LNCAP (cell line): ENCODE measurements at regions not wholly inside any gene's neighbourhood (a gene's known extent, or its start where the extent isn't known, plus 50 kb on each side); places are given as distances from the start of the nearest gene placed in this dataset.

Experiments
- TF ChIP-seq, protein P1 (sequence below): fragments of 450-650 bp; IDR thresholded peaks from 2 replicates; pipeline ENCODE4 v1.5.1; 2017; ENCODE audit warnings: mild to moderate bottlenecking

DNA sequence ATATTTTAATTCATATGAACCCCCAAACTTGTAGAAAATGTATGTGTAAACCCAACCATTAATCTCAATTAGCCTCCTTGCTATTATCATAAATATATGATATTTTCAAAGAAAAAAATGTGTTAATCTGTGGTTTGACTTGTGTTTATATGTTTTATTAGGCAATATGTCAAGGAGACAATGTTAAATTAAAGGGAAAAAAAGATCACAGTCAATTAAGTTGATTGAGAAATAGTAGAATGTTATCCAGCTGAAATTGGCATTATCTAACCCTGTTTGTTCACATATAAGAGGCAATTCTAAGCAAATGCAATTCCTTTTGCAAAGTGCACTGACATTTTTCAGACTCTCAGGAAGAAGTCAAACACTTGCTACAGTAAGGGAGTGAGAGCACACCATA lies 745.3 kb downstream of the C12orf50 start:
- TF ChIP-seq, protein P1, sequence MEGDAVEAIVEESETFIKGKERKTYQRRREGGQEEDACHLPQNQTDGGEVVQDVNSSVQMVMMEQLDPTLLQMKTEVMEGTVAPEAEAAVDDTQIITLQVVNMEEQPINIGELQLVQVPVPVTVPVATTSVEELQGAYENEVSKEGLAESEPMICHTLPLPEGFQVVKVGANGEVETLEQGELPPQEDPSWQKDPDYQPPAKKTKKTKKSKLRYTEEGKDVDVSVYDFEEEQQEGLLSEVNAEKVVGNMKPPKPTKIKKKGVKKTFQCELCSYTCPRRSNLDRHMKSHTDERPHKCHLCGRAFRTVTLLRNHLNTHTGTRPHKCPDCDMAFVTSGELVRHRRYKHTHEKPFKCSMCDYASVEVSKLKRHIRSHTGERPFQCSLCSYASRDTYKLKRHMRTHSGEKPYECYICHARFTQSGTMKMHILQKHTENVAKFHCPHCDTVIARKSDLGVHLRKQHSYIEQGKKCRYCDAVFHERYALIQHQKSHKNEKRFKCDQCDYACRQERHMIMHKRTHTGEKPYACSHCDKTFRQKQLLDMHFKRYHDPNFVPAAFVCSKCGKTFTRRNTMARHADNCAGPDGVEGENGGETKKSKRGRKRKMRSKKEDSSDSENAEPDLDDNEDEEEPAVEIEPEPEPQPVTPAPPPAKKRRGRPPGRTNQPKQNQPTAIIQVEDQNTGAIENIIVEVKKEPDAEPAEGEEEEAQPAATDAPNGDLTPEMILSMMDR = no peak

GRCh38 chr12:87283111-87283510 lies 746.1 kb downstream of the C12orf50 start:
- TF ChIP-seq, protein P1 = no peak

DNA sequence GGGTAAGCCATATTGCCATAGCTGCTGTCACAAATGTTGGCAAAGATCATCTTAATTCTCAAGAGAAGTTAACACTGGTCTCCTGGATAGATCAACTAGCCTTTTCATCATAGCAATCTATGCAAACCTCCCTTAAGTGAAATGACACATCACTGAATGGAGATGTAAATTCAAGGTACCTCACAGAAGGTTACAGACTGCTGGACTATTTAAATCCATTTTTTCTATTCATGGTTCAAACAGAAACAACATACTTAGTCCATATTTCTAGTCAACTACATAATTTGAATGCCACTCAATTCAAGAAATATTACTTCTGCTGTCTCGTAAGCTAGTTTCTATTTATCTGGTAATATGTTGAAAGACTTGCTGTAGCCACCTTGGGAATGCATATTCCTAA lies 748.3 kb downstream of the C12orf50 start:
- TF ChIP-seq, protein P1 = no peak

DNA sequence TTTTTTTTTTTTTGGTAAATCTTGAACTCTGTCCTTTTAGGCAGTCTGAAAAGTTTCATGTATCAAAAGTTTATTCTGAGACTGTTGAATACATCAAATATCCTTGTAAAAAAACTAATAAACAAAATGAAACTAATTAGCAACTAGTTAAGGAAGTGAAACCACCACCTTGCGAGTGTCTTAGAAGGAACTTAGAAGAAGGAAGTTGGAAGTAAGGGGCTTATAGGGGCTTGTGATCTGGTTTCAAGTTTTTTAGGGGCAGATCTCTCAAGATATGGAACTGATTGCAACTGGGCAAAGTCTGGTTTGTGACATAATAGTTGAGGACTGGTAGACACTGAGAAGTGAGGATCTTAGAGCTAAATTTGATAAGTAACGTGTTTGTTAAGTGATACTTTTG lies 748.8 kb downstream of the C12orf50 start:
- TF ChIP-seq, protein P1 = no peak

DNA sequence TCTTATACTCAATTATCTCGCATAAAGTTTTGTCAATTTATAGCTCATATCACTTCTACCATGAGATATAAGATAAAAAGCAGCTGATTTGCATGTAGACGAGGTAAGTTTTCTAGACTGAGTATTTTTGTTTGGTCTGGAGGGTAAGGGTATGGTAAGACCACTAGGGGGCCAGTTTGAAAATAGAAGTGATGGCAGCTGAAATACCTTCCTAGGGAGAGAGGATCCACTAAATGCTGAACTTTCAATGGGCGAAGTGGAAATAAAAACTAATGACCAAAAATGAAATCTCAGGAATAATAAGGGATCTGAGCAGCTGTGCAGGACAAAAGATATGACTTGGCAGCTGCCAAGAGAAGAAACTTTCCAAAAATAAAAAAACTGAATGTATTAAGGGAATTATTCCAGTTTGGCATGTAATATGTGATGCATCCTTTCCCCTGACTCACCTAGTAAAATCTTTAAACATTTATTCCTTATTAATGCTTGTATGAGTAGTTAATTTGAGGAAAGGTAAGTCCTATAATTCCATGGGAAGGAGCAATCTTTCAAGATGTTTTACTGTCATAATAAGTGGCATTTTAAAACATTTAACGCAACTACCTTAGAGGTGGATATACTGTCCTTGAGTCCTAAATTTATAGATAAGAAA lies 754.5 kb downstream of the C12orf50 start:
- TF ChIP-seq, protein P1 = peak; percentile 50

DNA sequence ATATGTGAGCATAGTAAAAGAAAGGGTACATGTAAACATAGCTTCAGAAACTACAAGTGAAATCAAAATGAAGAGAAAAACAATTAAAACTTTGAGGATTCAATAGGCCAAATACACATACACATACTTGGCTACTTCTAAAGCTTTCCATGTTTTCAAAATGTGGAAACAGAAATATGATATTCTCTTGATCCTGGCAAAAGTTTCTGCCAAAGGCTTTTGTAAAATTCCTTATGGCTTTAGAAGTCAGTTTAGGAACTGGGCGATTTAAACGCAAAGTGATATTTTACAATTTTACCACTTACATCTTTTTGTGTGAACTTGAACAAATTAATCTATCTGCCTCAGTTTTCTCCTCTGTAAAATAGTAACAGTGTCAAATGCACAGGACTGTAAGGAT lies 756.4 kb downstream of the C12orf50 start:
- TF ChIP-seq, protein P1 = no peak

- TF ChIP-seq, protein P1 = no peak
Observed at GRCh38 chr12:87270919-87271318, 758.3 kb downstream of the C12orf50 start.

GRCh38 chr12:87266305-87266704 lies 762.9 kb downstream of the C12orf50 start:
- TF ChIP-seq, protein P1 = peak; percentile 39
